GM12891 (cell line): ENCODE measurements at regions not wholly inside any gene's neighbourhood (a gene's known extent, or its start where the extent isn't known, plus 50 kb on each side); places are given as distances from the start of the nearest gene placed in this dataset.

ENCODE experiments used
- POLR2A ChIP-seq: IDR thresholded peaks from 2 replicates; pipeline ENCODE4 v1.6.1; 2011; ENCODE audit warnings: low read depth, low read length, control low read depth
- POLR2AphosphoS5 ChIP-seq: IDR thresholded peaks from 2 replicates; pipeline ENCODE4 v1.6.1; 2011; ENCODE audit warnings: low read depth, low read length, control low read depth
- SPI1 ChIP-seq: IDR thresholded peaks from 2 replicates; pipeline ENCODE4 v1.6.1; 2011; ENCODE audit warnings: low read depth, low read length, control low read depth
- TAF1 ChIP-seq: IDR thresholded peaks from 2 replicates; pipeline ENCODE4 v1.6.1; 2011; ENCODE audit warnings: low read depth, low read length, control low read depth

DNA sequence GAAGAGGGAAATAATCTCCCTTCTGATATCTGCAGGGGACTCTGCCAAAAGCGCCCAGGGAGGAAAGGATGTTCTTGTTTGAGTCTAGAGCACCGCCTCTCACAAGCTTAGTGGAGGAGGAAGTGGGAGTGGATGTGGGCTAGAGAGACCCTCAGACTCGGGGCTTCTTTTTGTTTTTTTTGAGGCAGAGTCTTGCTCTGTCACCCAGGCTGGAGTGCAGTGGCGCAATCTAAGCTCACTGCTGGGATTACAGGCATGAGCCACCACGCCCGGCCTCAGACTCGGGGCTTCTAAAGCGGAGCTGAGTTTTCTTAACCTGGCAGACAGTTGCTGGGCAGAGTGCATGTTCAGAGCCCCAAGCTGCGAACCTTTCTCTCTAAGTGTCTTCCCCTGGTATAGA, 310.8 kb downstream of the BMP7 start:
- TF ChIP-seq POLR2A (no peak), POLR2AphosphoS5 (no peak), TAF1 (no peak), SPI1 (no peak)
